DMS153 treated with DMSO at 0.1 percent for 48 hours (cell line): ENCODE measurements at regions not wholly inside any gene's neighbourhood (a gene's known extent, or its start where the extent isn't known, plus 50 kb on each side); places are given as distances from the start of the nearest gene placed in this dataset.

Source experiments
- DNase-seq: peaks from one replicate; lab custom pipeline; 2025; ENCODE audit not compliant: unreplicated experiment; lab: John Stamatoyannopoulos, UW

DNA sequence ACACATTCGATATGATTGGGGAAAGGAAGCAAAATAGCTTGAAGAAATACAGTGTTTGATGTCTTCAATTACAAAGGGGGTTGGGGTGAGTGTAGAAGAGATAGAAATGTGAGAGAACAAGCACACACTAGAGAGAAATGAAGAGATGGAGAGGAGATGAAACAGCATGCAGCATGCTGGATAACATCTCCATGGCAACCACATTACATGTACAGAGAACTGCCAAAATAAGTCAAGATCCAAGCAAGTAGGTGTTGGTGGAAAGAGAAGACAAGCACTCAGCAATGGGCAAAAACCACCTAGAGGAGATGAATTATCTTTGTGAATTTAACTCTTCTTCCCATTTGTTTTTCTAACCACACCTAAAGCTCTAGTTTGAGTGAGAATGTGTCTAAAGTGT is 289.8 kb downstream of the GRIN2B start:
- DNase-seq = no peak

DNA sequence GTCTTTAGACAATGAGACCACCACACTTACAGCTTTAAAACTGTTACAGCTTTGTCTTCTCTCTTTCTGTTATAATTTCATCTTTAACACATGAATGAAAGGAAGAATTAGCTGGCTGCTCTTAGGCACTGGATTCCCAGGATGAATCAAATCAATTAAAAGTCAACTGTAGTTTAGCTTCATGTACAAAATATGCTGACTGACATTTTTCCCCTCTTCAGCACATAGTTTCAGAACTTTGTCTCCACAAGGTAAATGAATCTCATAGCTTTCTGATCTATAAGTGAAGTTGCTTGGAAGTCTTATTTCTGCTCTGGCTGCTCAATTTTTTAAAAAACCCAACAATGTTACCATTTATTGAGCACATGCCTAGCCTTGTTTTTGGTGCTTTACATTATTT is 293.8 kb downstream of the GRIN2B start:
- no peak for DNase-seq

DNA sequence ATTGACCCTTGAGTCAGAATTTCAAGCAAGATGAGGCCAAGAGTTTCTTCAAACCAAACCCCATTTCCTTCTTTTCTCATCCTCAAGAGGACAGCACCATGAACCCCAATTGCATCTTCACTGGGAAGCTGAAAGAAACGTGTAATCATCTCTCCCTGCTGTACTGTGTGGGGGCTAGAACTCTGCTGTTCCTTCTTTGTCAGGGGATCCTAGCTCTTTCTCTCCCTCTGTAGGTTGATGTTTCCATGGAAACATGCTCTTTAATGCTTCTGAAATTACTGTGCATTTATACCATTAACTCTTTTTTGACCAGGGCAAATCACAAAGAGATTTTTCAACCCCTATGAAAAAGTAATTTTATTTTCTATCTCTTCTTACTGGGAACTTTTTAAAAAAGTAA is 295.1 kb downstream of the GRIN2B start:
- no peak for DNase-seq

DNA sequence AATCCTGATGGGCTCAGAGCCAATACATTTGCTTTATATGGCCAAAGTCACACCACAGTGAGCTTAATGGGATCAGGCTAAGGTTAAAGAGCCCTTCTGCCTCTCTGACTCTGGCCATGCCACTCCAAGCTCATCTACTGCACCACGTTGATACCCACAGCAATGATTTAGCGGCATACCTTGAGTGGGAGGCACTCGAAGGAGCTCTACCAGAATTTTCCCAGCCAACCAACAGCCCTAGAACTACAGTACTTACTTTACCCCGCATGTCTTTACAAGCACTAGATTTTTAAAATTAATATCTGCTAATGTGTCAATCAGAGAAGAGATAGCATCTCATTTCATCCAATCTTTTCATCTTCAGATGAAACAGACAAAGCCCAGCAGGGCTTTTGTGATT is 300.5 kb downstream of the GRIN2B start:
- no peak for DNase-seq

DNA sequence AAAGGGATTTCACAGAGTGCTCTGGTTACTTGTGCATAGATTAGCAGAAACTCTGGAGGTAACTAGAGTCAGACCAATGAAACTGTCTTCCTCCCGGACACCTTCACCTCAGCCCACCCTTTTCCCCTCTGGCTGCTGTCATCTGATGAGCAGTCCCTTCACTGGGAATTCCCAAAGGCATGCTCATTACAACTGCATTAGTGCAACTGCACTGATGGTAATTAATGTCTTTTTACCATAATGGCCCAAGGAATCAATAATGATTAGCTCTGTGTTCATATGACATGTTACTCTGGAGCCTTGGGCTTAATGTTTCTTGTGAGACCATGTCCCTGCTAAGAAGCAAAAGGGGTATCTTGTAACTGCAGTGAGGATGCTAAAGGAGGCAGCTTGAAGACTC is 304.5 kb downstream of the GRIN2B start:
- no peak for DNase-seq

DNA sequence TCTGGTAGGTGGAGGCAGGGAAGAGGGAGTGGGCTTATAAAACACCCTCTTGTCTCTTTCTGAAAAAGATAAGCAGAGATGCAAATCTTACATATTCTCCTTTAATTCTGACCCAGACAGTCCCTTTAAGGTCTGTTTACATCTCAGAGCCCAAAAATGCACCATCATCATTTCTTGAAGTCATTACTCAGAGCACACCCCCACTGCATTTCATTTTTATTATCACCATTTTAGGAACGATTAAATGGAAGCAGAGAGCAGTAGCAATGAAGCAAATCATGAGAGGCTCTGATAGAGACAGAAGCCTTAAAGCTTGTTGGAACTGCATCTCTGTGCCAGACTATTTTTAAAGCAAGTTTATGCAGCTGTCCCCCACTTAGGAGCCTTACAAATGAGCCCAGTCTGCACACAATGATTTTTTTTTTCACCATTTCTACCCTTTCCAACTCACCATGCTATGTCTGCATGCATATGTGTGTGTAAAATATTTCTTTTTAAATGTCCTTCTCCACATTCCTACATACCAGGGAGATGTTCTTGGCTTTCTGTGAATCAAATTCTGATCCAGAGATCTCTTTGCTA is 311.0 kb downstream of the GRIN2B start:
- no peak for DNase-seq

DNA sequence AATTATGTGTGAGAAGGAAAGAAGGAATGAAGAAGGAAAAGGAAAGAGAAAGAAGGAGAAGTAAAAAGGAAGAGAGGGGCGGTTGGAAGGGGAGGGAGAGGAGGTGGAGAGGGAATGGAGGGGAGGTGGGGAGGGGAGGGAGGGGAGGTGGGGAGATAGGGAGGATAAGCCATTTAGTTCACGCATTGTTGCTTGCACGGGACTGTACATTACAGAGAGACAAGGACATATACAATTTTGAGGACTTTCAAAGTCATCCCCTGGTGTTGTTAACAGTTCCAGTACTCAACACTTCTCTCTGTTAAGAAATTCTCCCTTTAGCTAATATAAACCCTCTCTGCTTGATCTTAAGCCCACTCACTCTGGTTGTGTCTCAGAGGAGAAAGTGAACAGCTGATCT is 312.5 kb downstream of the GRIN2B start:
- no peak for DNase-seq

DNA sequence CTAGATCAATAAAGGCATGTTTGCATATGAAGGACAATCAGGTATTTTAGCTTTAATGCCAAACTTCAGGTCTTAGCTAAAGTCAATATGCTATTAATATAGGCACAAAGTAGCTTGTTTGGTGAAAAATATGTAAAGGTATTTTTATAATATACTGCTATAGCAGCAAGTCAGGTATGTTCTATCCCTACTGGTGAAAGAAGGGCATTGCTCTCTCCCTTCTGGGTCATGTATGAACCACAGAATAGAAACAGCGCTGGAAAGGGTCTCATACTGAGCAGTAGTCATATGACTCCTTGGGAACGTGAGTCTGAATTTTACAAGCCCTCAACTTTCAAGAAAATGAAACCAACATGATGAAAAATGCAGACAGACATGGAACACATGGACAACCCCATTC is 314.6 kb downstream of the GRIN2B start:
- no peak for DNase-seq

DNA sequence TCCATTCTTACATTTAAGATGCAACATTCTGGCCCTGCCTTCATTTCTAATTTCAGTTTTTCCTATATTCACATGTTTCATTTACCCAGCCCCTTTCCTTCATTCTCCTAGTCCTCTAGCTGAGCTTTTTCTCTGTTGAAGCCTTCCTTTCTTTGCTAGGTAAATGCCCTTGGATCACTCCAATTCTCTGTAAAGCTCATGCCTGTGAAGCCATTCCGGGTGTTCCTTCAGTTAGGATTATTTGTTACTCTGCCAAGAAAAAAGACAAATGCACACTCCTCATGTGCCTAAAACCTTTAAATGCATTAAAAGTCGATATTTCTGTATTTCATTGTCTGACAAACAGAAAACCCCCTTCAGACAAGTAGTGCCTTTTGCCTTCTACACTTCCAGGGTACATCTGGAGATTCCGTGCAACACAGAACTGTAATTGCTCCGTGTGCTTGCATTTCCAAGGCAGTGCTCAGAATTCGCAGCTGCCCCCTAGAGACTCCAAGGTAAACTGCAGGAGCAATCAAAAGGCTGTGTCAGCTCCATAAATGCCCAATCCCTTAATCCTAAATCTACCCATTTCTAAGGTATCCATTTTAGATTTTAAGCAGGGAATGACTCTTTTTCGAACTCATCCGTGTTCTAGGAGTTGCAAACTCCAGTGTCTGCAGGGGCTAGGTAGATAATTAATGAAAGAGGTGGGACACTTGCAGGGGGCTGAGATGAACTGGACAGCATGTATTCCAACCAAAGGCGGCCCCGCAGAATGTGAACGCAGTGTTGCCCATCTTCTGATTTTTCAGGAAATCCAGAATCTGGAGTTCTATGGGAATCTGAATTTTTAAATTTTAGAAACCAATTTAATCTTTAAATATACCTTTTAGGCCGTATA is 320.2 kb downstream of the GRIN2B start:
- DNase-seq = peak; percentile 44

DNA sequence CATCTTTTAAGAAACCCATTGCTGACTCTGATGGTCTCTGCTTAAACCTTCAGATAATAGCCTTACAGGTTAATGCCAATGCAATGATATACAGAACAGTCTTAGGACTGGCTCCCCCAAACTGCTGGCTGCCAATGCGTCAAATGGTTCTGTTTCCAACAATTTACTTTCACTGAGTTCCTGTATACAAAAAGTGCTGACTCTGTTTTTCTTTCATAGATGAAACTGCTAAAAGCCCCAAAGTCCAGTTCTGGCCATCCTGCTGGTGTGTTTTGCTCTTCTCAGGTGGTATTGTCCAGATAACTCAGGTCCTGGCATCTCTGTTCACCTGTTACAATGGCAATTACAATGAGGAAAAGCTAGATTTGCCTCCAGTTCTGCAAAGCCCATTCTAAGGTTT is 326.9 kb downstream of the GRIN2B start:
- DNase-seq = no peak

DNA sequence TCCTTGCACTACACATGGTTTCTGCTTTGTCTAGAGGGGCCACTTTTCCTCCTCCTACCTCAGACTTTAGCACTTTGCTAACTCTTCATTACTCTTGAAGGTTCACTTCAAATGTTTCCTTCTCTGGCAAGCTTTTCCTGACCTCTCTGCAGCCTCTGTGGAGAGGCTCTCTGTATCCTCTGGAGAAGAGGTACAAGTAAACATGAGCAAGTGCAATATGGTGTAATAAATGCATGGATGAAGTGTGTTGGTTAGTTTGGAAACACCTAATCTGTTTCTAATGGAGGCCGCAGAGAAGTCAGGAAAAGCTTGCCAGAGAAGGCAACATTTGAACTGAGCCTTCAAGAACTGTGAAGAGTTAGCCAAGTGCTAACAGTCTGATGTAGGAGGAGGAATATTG is 329.3 kb downstream of the GRIN2B start:
- no peak for DNase-seq

DNA sequence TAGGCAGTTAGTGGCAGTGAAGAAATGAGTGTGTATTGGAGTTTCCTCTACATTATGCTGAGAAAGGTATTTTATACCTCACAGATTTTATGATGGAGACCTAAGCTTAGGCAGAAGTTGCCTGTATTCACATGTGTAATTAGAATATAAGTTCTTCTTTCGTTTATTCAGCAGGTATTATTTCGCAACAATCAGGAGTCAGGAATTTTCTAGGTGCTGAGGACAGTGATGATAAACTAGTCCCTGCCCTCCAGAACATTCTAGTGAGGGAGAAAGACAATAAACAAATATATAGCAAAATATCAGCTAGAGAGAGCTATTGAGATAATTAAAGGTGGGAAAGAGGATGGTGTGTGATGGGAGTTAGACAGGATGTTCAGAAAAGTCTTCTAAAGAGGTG is 345.7 kb downstream of the GRIN2B start:
- no peak for DNase-seq

DNA sequence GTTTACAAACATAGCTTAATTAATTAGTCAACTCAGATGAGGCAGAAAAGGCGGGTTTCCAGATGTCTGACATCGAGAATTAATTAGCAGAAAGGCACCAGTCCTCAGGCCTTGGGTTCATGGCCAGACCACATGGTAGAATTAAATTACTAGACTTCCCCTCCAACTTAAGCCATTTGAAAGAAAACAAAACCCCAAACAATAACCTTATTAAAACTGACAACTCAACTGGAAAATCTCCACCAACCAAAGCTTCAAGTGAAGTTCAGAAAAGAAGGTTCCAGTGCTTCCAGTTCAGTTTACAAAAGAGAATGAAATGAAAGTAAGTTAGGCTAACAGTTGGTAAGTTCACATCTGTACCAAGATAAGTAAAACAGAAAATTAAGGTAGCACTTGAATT is 349.5 kb downstream of the GRIN2B start:
- DNase-seq = no peak

DNA sequence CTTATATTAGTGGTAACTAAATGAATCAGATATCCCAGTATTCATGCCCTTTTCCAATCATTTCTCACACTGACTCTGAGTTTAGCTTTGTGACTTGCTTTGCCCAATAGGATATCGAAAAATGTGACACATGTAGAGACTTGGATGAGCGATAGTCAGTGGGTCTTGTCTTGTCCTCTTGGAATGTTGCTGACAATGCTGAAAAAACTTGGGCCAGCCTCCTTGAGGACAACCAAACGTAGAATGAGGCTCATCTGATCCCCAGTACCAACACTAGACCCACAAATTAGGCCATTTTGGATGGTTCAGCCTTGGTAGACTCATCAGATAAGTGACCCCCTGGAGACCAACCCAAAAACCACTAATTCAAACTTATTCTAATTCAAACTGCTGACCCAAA is 351.0 kb downstream of the GRIN2B start:
- DNase-seq = no peak

DNA sequence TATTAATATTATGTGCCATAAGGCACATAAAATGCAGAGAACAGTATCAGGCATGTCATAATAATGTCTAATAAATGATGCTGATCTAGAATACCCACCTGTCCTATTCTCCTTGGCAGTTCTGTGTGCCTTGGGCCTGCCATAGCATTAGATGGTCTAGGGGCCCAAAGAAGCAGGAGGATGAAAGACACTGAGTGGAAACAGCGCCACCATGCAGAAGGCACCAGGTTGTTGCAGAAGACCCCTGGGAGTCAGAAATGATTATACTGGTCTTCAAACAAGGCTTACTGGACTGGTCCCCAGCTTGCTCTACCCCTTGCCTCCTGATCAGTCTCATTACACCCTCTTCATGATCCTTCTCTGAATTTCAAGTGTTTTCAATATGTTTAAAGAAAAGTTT is 353.3 kb downstream of the GRIN2B start:
- no peak for DNase-seq

DNA sequence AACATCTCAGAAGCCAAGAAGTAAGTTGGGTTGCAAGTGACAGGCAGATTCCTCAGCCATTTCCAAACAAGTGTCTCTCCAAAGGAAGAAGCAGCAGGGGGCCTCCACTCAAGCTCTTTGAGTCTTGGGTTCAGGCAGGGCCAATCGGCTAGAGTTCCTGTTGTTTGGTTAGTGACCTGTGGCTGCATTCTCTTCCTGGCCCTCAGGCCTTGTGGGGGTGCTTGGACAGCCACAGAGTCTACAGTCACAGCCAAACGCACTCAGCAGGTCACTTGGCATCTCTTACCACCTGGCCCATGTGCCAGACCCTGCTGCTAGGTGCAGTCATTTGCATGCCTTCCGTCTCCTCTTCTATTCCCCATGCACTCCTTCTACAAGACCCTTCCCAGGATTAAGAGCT is 353.9 kb downstream of the GRIN2B start:
- no peak for DNase-seq

DNA sequence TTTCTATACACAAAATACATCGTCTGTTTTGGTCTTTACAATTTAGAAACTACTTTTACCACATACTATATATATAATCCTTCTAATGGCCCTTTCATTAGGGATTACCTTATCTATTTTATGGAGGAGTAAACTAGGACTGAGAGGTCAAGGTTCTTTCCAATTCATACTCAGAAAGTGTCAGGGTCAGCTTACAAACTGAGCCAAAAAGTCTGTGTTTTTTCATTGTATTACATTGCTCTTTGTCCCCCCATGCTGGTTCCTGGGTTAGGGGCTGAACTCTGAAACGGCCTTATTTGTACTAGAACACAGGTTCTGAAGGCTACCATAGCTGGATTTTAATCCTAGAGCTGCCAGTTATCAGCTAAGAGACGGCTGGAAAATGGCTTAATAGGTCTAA is 368.1 kb downstream of the GRIN2B start:
- DNase-seq = no peak

DNA sequence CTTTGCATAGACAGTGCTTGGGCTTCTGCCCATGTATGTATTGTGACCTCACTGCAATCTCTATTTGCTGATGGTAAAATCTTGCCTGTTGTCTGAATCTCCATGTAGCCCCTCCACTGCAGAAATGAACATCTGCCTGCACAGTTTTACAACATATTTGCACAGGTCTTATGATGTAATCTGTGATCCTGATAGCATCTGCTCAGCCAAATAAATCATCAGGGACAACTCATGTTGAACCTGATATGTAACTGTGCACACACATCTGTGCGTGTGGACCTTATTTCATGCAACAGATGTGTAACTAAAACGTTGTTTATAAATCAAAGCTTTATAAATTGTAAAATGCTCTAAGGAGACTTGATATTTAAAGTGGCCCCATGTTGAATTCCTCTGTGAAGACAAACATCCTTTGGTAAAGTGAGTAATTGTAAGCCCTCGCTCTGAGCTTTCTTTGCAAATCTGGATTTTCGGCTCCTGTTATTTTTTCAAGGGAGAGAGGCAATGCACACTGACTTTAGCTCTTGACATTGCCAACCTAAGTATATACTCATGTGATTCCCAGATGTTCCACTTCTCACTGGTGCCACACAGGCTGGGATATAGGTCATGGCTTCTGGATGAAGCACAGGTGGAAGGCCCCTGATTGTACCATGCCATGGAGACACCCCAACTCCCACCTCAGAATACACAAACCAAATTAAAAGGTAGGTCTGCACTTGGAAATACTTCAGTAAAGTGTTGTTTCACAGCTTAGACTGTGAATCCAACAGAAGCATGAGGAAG is 371.3 kb downstream of the GRIN2B start:
- peak; percentile 8 for DNase-seq

DNA sequence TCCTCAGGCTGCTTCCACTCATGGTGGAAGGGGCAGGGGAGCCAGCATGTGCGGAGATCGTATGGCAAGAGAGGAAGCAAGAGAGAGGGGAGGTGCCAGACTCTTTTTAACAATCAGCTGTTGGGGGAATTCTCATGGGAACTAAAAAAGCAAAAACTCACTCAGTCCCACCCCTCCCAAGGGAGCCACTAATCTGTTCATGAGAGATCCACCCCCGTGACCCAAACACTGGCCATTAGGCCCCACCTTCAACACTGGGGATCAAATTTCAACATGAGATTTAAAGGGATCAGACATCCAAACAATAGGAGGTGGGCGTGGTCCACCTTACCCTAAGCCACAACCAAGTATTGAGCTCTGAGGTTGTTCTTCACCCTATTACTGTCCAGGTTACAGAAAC is 375.1 kb downstream of the GRIN2B start:
- no peak for DNase-seq

DNA sequence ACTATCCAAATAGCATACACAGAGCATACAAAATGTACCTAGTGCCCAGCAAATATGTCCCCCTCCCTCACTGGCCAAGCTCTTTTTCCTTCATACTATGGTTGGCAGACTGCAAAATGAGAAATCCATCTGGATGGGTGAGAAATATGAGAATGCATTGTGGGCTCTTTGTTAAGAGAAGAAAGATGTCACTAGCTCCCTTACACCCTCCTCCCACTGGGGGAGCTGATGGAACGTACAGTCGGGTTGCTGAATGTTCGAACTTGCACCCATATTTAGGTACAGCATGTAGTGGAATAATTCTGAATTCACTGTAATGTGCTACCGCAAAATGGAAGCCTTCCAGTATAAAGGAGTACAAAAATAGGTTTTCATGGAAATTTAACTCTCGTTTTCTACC is 377.4 kb downstream of the GRIN2B start:
- no peak for DNase-seq

DNA sequence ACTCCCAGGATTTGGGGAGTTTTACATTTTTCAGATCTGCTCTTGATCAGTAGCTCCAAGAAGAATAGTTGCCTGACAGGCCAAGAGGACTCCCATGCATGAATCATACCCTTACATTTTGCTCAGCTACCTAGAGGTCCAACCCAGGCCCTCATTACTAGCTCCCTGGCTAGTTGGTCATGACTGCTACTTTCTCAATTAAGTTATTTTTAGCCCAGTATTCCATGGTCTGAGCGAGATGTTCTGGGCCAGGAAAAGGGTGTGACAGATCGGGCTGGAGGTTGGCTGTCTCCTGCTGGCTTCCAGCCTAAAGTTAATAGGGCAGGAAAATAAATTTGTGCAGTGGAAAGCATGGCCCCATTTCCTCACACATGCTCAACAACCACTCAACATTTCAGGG is 379.2 kb downstream of the GRIN2B start:
- no peak for DNase-seq

DNA sequence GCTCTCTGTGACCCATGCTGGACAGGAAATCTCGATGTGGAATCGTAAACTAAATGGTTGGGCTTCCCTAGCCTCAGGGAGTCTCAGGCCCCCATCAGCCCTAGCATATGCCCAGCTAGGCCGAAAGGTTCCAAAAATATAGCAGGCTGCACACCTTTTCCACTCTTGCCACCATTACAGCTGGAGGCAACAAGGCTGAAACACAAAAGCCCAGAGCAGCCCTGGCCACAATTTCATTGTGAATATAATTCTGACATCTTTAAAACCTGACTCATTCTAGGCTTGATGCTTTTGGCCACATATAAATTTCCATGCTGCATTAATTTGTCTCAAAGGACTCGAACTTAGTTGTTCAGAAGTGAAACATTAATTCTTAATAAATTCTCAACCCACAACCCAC is 382.2 kb downstream of the GRIN2B start:
- DNase-seq = no peak
